Erythroblast (primary cell): ENCODE measurements at regions not wholly inside any gene's neighbourhood (a gene's known extent, or its start where the extent isn't known, plus 50 kb on each side); places are given as distances from the start of the nearest gene placed in this dataset.

Experiments used
- GATA1 ChIP-seq: IDR thresholded peaks from 2 replicates; pipeline ENCODE4 v1.6.1; 2011; ENCODE audit warnings: low read depth, mild to moderate bottlenecking, control low read depth, low read length, moderate library complexity
- POLR2A ChIP-seq: IDR thresholded peaks from 2 replicates; pipeline ENCODE4 v1.6.1; 2011; ENCODE audit warnings: mild to moderate bottlenecking, low read length

DNA sequence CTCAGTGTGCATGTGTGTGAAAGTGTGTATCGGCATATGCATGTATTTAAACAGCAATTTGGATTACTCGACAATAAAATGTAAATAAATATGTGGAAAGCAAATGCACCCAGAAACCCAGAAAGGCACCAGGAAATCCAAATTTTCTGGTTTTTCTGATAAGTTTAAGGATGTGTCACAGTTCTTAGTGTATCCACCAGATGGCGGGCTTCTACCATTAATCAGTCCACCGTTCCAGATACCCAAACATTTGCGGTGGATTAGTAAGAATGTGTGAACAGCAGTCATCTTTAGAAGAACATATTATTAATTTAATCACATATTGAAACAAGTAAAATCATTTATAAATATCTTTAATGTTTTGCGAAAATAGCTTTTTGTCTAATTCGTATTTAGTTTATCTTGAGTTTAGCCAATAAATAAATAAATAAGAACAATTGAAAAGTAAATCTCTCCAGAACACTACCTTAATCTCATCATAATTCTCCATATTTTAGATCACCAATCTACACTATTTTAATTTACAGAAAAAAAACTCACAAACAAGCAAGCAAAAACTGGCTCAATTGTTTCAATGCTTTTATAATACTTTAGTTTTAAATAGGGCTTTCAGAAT is 298.9 kb downstream of the DSEL start:
- TF ChIP-seq GATA1 (no peak), POLR2A (no peak)
